HepG2 (cell line): ENCODE measurements at regions not wholly inside any gene's neighbourhood (a gene's known extent, or its start where the extent isn't known, plus 50 kb on each side); places are given as distances from the start of the nearest gene placed in this dataset.

ENCODE experiments used
- CENPT ChIP-seq: sonication (generic); formaldehyde crosslinking; IDR thresholded peaks from 2 replicates; pipeline ENCODE4 v1.8.0; 2022; ENCODE audit warnings: low read depth, mild to moderate bottlenecking, moderate library complexity, missing genetic modification reagents
- NFYB ChIP-seq: sonication (generic); formaldehyde crosslinking; IDR thresholded peaks from 2 replicates; pipeline ENCODE4 v1.4.0; 2020; ENCODE audit warnings: missing genetic modification reagents
- PHB2 ChIP-seq: fragments of 450-650 bp; IDR thresholded peaks from 2 replicates; pipeline ENCODE4 v1.6.1; 2018; ENCODE audit not compliant: partially characterized antibody
- TMF1 ChIP-seq: sonication (generic); formaldehyde crosslinking; IDR thresholded peaks from 2 replicates; pipeline ENCODE4 v1.8.1; 2022; ENCODE audit warnings: low read depth, missing genetic modification reagents
- TP53 ChIP-seq: sonication (generic); formaldehyde crosslinking; conservative IDR thresholded peaks from 2 replicates; pipeline ENCODE4 v1.4.0; 2020; ENCODE audit warnings: missing genetic modification reagents
- ZNF75D ChIP-seq: sonication (generic); formaldehyde crosslinking; IDR thresholded peaks from 2 replicates; pipeline ENCODE4 v1.8.1; 2023; ENCODE audit warnings: missing genetic modification reagents, mild to moderate bottlenecking, borderline replicate concordance
- TF ChIP-seq, protein P1 (sequence below): sonication (generic); formaldehyde crosslinking; IDR thresholded peaks from 2 replicates; pipeline ENCODE4 v1.5.0; 2020; ENCODE audit warnings: mild to moderate bottlenecking, missing genetic modification reagents, moderate library complexity
- TF ChIP-seq, protein P2 (sequence below), 2 experiments: IDR thresholded peaks; 2 replicates each; pipeline ENCODE4 v1.6.1; 2011 to 2012; ENCODE audit warnings: low read length in 2 of 2, borderline replicate concordance in 1 of 2, low read depth in 1 of 2, mild to moderate bottlenecking in 1 of 2, moderate library complexity in 1 of 2
- TF ChIP-seq, protein P3 (sequence below): sonication (generic); formaldehyde crosslinking; IDR thresholded peaks from 2 replicates; pipeline ENCODE4 v1.5.0; 2020; ENCODE audit warnings: missing genetic modification reagents

DNA sequence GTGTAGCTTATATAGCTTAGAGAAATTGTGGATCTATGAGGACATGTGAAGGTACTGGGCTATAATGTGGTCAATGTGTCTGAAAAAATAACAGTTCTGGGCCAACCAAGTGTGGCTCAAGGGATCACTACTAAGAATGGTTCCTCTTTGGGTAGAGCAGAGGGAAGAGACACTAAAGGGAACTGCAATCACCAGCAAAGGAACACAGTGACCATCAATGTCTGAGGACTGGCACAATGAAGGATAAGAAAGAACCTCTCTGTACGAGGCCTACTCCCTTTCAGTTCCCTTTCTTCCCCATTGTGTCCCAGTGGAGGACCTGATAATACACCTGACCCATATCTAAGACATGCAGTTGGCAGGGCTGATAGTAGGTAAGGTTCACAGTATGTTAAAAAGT is 89.9 kb upstream of the JAK1 start:
- TF ChIP-seq, protein P1, sequence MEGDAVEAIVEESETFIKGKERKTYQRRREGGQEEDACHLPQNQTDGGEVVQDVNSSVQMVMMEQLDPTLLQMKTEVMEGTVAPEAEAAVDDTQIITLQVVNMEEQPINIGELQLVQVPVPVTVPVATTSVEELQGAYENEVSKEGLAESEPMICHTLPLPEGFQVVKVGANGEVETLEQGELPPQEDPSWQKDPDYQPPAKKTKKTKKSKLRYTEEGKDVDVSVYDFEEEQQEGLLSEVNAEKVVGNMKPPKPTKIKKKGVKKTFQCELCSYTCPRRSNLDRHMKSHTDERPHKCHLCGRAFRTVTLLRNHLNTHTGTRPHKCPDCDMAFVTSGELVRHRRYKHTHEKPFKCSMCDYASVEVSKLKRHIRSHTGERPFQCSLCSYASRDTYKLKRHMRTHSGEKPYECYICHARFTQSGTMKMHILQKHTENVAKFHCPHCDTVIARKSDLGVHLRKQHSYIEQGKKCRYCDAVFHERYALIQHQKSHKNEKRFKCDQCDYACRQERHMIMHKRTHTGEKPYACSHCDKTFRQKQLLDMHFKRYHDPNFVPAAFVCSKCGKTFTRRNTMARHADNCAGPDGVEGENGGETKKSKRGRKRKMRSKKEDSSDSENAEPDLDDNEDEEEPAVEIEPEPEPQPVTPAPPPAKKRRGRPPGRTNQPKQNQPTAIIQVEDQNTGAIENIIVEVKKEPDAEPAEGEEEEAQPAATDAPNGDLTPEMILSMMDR (CRISPR knock-in tag), result no peak
- TF ChIP-seq, protein P2, sequence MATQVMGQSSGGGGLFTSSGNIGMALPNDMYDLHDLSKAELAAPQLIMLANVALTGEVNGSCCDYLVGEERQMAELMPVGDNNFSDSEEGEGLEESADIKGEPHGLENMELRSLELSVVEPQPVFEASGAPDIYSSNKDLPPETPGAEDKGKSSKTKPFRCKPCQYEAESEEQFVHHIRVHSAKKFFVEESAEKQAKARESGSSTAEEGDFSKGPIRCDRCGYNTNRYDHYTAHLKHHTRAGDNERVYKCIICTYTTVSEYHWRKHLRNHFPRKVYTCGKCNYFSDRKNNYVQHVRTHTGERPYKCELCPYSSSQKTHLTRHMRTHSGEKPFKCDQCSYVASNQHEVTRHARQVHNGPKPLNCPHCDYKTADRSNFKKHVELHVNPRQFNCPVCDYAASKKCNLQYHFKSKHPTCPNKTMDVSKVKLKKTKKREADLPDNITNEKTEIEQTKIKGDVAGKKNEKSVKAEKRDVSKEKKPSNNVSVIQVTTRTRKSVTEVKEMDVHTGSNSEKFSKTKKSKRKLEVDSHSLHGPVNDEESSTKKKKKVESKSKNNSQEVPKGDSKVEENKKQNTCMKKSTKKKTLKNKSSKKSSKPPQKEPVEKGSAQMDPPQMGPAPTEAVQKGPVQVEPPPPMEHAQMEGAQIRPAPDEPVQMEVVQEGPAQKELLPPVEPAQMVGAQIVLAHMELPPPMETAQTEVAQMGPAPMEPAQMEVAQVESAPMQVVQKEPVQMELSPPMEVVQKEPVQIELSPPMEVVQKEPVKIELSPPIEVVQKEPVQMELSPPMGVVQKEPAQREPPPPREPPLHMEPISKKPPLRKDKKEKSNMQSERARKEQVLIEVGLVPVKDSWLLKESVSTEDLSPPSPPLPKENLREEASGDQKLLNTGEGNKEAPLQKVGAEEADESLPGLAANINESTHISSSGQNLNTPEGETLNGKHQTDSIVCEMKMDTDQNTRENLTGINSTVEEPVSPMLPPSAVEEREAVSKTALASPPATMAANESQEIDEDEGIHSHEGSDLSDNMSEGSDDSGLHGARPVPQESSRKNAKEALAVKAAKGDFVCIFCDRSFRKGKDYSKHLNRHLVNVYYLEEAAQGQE (IDR thresholded peaks at IDR 0.05; ENCODE audit: borderline replicate concordance in 1 of 2, low read depth in 1 of 2, low read length in 2 of 2), result no peak
- TF ChIP-seq CENPT (CRISPR knock-in tag), result no peak
- TF ChIP-seq PHB2, result no peak
- TF ChIP-seq TP53 (CRISPR knock-in tag), result no peak
- TF ChIP-seq TMF1 (CRISPR knock-in tag), result no peak
- no peak for TF ChIP-seq NFYB
- no peak for TF ChIP-seq ZNF75D (CRISPR knock-in tag)
- TF ChIP-seq, protein P3, sequence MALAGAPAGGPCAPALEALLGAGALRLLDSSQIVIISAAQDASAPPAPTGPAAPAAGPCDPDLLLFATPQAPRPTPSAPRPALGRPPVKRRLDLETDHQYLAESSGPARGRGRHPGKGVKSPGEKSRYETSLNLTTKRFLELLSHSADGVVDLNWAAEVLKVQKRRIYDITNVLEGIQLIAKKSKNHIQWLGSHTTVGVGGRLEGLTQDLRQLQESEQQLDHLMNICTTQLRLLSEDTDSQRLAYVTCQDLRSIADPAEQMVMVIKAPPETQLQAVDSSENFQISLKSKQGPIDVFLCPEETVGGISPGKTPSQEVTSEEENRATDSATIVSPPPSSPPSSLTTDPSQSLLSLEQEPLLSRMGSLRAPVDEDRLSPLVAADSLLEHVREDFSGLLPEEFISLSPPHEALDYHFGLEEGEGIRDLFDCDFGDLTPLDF (CRISPR knock-in tag), result no peak
